ENCODE measurements at regions not wholly inside any gene's neighbourhood (a gene's known extent, or its start where the extent isn't known, plus 50 kb on each side); places are given as distances from the start of the nearest gene placed in this dataset.

DNA sequence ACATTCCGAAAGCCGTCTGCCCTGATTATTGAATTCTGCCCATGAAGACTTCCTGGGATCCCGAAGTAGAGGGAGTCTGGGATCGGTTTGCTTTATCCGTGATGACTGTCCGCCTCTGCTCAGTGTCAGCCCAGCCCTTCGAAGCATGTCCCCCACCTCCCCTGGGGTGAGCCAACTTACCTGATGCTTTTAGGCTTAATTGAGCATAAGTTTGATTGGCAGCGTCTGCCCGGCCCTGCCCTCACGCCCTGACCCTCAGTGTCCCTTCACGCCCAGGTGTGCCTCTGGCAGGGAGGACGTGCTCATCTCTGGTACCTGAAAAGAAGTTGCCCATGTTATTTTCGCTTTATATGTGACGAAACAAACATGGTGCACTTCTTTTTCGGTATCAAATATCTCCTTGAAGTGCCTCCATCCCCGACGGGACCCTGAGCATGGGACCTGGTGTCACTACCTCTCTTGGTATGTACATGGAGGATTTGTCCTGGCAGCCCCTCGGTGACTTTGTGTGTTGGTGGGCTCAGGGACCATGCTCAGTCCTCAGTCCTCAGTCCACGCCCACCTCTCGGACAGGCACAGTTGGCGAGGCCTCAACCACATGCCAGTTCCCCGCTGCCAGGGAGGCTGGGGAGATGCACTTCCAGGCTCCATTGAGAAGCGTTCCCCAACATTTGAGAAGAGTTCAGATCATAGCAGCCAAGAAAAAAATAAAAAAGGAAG, 130.1 kb upstream of the RTL1 start:
- Histone ChIP-seq H4K20me1 (ENCODE audit: insufficient read depth, low read length) (no peaks in the 10 kb centered on the region), H3K36me3 (replicated peaks; ENCODE audit: low read depth, low read length) (no peaks in the 10 kb centered on the region), H3K27me3 (ENCODE audit: low read depth, low read length) (no peaks in the 10 kb centered on the region), H3K4me1 (ENCODE audit: low read length) (no peaks in the 10 kb centered on the region), H3K79me2 (ENCODE audit: low read length) (no peaks in the 10 kb centered on the region), H3K4me2 (ENCODE audit: low read length) (no peak overlapping the region), H3K4me3 (ENCODE audit: low read length) (no peak overlapping the region), H3K9ac (ENCODE audit: low read length) (no peak overlapping the region), H3K27ac (ENCODE audit: low read length) (no peak overlapping the region), H2AFZ (ENCODE audit: low read depth, low read length) (no peak overlapping the region), H3K9me3 (ENCODE audit: insufficient read depth, low read length) (no peaks in the 10 kb centered on the region)
- no peak for TF ChIP-seq EZH2phosphoT487 (IDR thresholded peaks at IDR 0.05; ENCODE audit: low read depth)
- TF ChIP-seq, protein P1, sequence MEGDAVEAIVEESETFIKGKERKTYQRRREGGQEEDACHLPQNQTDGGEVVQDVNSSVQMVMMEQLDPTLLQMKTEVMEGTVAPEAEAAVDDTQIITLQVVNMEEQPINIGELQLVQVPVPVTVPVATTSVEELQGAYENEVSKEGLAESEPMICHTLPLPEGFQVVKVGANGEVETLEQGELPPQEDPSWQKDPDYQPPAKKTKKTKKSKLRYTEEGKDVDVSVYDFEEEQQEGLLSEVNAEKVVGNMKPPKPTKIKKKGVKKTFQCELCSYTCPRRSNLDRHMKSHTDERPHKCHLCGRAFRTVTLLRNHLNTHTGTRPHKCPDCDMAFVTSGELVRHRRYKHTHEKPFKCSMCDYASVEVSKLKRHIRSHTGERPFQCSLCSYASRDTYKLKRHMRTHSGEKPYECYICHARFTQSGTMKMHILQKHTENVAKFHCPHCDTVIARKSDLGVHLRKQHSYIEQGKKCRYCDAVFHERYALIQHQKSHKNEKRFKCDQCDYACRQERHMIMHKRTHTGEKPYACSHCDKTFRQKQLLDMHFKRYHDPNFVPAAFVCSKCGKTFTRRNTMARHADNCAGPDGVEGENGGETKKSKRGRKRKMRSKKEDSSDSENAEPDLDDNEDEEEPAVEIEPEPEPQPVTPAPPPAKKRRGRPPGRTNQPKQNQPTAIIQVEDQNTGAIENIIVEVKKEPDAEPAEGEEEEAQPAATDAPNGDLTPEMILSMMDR (IDR thresholded peaks at IDR 0.05; ENCODE audit: low read depth, low read length): no peak

DNA sequence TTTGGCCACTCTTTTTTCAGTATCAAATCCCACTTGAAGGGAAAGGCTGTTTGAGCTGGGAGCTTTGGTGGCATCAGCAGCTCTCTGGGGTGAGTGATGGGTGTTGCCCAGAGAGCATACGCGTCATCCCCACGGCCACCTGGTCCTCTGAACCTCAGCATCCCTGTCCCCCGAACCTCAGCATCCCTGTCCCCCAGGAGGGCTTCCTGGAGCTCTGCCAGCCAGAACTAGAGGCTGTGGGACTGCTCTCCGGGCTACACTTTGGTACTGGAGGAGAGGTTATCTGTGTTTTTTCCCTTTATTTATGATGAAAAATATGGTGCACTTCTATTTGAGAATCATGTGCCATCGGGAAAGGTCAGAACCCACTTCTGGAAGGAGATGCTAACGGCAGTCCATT, 131.5 kb upstream of the RTL1 start:
- Histone ChIP-seq H3K27ac (ENCODE audit: low read length) (no peak overlapping the region), H4K20me1 (ENCODE audit: insufficient read depth, low read length) (no peaks in the 10 kb centered on the region), H3K4me3 (ENCODE audit: low read length) (no peak overlapping the region), H3K9ac (ENCODE audit: low read length) (no peak overlapping the region), H3K36me3 (replicated peaks; ENCODE audit: low read depth, low read length) (no peaks in the 10 kb centered on the region), H3K4me2 (ENCODE audit: low read length) (no peak overlapping the region), H3K27me3 (ENCODE audit: low read depth, low read length) (no peaks in the 10 kb centered on the region), H3K9me3 (ENCODE audit: insufficient read depth, low read length) (no peaks in the 10 kb centered on the region), H2AFZ (ENCODE audit: low read depth, low read length) (no peak overlapping the region), H3K4me1 (ENCODE audit: low read length) (no peaks in the 10 kb centered on the region), H3K79me2 (ENCODE audit: low read length) (no peaks in the 10 kb centered on the region)
- TF ChIP-seq EZH2phosphoT487 (IDR thresholded peaks at IDR 0.05; ENCODE audit: low read depth): no peak
- TF ChIP-seq, protein P1 (IDR thresholded peaks at IDR 0.05; ENCODE audit: low read depth, low read length): no peak

DNA sequence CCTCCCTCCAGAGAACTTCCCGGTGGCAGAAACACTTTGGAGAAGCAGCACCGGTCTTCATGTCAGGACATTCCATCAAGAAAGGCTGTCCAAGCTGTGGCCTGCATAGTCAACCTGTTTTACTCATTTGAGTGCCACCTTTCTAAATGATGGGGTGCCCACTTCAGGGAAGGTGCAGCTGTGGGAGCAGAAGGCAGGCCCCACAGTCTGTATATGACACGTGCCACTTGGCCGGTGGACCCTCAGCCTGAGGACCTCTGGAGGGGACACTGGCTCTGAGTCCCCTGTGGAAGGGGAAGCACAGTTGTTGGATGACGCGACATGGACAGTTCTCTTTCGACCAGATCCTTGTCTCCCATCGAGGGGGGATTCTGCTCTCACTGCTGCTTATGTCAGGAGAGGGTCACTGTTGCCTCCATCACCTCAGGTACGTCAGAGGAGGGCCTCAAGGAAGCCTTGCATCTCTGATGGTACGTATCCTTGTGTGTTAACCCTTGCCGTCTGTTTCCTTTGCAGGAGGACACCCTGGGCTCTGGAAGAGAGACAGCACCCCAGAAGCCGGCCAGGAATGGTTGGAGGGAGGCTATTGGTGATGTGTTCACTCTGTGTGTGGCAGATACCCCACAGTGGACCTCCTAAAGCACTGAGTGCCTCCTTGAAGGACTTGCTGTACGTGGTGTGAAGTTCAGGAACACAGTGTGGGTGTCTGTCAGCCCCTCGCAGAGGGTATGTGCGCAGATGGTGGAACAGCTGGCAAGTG, 132.1 kb upstream of the RTL1 start:
- Histone ChIP-seq H3K9ac (ENCODE audit: low read length) (no peak overlapping the region), H3K36me3 (replicated peaks; ENCODE audit: low read depth, low read length) (no peaks in the 10 kb centered on the region), H2AFZ (ENCODE audit: low read depth, low read length) (no peak overlapping the region), H3K4me3 (ENCODE audit: low read length) (no peak overlapping the region), H3K79me2 (ENCODE audit: low read length) (no peaks in the 10 kb centered on the region), H3K4me2 (ENCODE audit: low read length) (no peak overlapping the region), H3K9me3 (ENCODE audit: insufficient read depth, low read length) (no peaks in the 10 kb centered on the region), H4K20me1 (ENCODE audit: insufficient read depth, low read length) (no peaks in the 10 kb centered on the region), H3K4me1 (ENCODE audit: low read length) (no peaks in the 10 kb centered on the region), H3K27ac (ENCODE audit: low read length) (no peak overlapping the region), H3K27me3 (ENCODE audit: low read depth, low read length) (no peaks in the 10 kb centered on the region)
- TF ChIP-seq, protein P1 (IDR thresholded peaks at IDR 0.05; ENCODE audit: low read depth, low read length): no peak
- TF ChIP-seq EZH2phosphoT487 (IDR thresholded peaks at IDR 0.05; ENCODE audit: low read depth): no peak

DNA sequence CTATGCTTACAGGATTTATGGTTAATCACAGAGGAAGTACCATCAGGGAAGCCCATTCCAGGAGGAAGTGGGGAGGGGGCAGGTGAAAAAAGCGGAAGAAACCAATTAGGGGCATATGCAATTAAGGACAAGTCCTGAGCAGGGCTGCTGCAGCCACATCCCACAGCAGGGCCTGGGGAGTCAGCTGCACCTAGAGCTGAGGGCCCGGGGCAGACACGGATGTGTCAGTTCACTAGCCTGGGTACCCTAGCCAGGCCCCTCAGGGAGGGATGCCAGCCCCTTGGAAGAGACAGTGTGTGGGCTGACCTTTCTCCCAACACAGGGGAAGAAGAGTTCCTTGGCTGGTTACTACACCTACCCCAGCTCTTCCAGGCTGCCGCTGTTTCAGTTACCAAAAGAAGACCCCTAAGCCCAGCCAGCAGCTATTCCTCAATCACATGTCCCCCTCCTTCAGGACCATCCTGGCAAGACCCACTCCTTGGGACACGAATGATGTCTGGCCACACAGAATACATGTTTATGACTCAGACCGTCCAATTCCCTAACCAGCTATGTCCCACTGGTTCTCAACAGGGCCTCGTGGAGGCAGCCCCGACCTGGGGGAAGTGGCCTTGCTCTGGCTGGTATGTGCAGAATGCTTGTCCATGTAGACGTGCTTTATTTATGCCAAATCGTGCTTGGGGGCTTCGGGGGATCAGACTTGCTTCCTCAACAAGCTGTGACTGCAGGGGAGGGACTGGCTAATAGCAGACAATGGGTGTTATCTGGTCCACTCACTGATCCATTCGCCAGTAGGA, 133.7 kb upstream of the RTL1 start:
- no peaks in the 10 kb centered on the region for H4K20me1 ChIP-seq (ENCODE audit: insufficient read depth, low read length)
- no peak overlapping the region for H3K4me3 ChIP-seq (ENCODE audit: low read length)
- no peak overlapping the region for H3K9ac ChIP-seq (ENCODE audit: low read length)
- TF ChIP-seq EZH2phosphoT487 (IDR thresholded peaks at IDR 0.05; ENCODE audit: low read depth): no peak
- TF ChIP-seq, protein P1 (IDR thresholded peaks at IDR 0.05; ENCODE audit: low read depth, low read length): no peak
- no peaks in the 10 kb centered on the region for H3K79me2 ChIP-seq (ENCODE audit: low read length)
- H3K9me3 ChIP-seq (ENCODE audit: insufficient read depth, low read length): no peaks in the 10 kb centered on the region
- no peak overlapping the region for H3K27ac ChIP-seq (ENCODE audit: low read length)
- H3K36me3 ChIP-seq (replicated peaks; ENCODE audit: low read depth, low read length): no peaks in the 10 kb centered on the region
- no peak overlapping the region for H3K4me2 ChIP-seq (ENCODE audit: low read length)
- H2AFZ ChIP-seq (ENCODE audit: low read depth, low read length): no peak overlapping the region
- no peaks in the 10 kb centered on the region for H3K4me1 ChIP-seq (ENCODE audit: low read length)
- H3K27me3 ChIP-seq (ENCODE audit: low read depth, low read length): no peaks in the 10 kb centered on the region

Measured in OCI-LY3 (cell line).